ENCODE measurements at regions not wholly inside any gene's neighbourhood (a gene's known extent, or its start where the extent isn't known, plus 50 kb on each side); places are given as distances from the start of the nearest gene placed in this dataset.

DNA sequence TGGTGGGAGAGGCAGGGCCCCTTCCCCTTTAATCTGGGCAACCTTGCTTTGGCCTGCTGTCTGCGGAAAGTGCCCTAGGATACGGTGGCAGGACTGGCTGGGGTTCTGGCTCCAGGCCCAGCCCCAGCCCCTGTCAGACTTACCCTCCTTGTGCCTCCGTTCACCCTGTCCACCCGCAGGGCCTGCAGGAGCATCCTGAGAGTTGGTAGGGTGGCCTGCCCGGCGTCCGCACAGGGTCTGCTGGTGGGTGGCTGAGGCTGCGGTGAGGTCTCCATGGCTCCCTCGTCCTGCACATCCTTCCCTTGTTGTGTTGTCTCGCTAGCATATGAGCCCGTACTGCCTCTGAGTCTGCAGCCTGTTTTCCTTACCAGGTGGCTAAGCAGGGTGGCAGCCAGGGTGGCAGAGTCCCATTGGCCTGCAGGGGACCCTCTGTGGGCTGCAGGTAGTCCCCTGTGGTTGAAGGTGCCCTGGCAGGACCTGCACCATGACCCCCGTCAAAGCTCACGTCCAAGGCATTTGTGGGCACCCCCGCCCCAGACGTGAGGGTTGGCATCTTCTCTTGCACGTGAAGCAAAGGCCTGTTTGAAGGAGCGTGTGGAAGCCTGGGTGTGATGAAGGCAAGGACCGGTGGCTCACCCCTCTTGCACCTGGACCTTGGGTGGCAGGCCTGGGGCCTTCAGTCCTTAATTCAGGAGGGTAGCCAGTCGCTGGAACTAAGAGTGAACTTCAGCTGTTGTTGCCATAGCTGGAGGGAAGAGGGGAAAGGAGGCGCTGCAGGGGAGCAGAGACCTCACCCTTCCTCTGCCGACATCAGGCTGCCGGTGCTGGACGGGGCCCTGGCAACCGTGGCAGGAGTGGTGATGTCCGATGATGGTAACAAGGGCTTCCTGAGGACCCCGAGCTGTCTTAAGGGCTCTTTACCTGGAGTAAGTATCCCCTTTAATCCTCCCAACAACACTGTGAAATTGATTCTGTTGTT is 293.7 kb downstream of the SEC14L1 start:
- DNase-seq, result no peak

DNA sequence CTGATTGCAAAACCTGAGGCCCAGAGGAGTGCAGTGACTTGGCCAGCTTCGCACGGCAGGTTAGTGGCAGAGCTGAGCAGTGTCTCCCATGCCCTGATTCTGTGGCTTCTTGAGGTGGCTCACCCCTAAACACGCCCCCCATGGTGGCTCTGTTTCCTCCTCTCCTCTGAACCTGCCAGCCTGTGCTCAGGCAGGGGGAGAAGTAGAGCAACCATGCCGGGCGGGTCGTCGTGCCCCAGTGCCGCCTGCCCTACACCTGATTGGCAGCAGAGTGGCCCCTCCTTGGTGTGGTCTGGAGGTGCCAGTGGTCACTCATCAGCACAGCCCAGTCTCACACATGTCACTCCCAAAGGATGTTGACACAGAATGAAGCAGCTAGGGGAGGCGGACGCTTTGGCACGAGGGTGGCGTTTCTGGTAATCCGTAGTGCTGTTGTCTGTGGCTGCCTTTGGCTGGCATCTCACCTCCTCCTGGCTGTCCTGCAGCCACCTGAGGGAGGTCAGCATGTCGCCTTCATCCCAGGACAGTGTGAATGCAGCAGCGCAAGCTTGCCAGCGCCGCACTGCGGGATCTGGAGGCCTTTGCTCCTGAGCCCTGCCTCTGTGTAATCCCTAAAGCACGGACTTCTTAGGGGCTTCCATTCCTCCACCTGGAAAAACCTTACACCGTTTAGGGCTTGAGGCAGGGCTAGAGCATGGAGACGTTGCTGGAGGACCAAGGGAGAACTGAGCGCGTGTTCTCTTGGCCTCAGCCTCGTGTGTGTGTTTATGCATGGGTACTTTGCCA is 294.7 kb downstream of the SEC14L1 start:
- no peak for DNase-seq

DNA sequence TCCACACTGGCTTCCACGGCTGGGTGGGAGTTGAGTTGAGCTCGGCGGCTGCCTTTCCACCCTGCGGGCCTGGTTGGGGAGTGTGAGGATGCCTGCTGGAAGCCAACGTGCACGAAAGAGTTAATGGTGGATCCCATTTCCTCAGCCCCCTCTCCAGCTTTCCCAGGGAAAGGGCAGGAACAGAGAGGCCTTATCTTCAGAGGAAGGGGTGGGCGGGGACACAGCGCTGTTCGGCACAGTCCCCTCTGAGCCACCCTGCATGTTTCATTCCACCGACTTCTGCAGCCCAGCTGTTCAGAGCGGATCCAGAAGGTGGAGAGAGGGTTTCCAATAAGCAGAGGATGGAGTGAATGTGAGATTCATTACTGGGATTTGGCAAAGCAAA is 295.3 kb downstream of the SEC14L1 start:
- peak; percentile 48 for DNase-seq

DNA sequence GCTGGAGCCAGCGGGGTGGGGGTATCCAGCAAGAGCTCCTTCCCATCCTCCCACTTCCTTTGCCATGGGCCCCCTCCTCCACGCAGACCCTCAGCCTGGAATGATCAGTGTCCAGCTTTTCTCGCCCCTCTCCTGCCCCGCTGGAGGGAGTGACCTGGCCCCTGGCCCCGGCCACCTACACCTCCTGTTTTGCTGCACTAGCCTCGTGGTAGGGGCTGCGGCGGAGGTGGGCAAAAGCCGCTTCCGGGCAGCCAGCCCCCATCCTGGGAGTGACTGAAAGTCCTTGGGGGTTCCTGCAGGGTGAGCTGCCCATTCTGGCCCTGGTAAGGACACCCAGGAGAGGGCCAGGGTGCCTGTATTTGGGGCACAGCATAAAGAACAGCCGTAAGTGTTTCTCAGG is 295.7 kb downstream of the SEC14L1 start:
- DNase-seq, result no peak

DNA sequence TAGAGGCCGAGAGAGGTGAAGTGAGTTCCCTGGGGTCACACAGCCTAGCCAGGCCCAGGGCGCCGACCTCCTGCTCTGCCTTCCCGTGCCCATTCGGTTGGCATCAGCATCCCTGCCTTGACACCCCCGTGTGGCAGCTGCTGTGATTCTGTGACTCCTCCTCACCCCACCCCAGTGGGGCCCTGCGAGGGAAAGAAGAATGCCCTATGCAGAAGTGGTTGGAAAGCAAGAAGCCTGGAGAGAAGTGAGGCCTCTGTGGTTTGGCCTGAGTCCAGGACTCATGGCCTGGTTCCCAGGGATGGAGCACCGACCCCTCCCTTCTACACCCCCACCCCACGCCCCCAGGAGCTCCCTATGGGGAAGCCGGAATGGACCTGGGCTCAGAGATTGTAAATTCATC is 296.2 kb downstream of the SEC14L1 start:
- no peak for DNase-seq

DNA sequence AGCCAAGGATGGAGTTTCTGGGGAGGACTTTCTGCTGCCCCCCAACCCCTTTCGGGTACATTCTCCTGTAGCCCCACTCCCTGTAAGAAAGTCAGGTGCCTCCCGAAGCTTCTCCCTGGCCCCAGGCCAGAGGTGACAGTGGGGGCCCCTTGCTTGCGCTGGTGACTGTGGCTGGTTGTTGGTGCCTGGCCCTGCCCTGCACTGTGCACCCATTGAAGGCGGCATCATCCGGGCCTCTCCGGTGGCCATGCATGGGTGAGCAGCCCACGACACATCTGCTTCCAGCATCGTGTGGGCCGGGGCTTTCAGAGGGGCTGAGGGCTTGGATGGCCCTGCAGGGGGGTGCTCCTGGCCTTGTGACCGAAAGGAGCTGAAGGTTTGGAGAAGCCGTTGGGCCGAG is 297.0 kb downstream of the SEC14L1 start:
- DNase-seq, result no peak

DNA sequence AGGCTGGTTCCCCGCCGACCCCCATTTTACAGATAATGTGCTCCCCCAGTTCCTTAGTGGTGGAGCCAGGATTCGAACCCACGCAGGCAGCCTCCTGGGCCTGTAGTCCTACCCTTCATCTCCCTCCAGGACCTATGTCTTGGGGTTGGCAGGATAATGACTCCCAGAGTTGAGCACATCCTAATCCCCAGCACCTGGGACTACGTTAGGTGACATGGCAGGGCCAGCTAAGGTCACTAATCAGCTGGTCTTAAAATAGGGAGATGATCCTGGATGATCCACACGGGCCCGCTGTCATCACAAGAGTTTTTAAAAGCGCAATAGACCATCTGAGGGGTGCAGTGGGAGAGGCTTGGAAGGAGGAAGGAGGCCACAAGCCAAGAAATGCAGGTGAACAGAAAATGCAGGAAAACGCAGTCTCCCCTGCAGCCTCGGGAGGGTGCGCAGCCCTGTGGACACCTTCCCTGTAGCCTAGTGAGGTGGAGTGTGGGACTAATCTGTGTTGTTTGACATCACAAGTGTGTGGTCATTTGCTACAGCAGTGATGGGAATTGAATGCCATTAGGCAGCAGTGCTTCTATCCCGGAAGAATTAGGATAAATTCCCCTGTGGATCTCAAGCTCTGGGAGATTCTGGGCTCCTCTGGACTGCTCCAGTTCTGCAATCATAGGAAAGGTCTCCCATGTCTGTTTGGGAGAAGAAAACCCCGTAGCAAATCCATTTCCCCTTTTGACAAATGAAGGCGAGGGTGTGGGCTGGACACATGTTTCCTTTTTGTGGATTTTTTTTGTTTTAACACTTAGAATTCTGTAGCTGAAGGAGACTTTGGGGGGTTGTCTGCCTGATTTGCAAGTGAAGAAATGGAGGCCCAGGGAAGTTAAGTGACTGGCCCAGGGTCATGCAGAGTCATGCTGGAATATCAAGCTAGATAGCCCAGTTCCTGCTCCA is 297.7 kb downstream of the SEC14L1 start:
- no peak for DNase-seq

DNA sequence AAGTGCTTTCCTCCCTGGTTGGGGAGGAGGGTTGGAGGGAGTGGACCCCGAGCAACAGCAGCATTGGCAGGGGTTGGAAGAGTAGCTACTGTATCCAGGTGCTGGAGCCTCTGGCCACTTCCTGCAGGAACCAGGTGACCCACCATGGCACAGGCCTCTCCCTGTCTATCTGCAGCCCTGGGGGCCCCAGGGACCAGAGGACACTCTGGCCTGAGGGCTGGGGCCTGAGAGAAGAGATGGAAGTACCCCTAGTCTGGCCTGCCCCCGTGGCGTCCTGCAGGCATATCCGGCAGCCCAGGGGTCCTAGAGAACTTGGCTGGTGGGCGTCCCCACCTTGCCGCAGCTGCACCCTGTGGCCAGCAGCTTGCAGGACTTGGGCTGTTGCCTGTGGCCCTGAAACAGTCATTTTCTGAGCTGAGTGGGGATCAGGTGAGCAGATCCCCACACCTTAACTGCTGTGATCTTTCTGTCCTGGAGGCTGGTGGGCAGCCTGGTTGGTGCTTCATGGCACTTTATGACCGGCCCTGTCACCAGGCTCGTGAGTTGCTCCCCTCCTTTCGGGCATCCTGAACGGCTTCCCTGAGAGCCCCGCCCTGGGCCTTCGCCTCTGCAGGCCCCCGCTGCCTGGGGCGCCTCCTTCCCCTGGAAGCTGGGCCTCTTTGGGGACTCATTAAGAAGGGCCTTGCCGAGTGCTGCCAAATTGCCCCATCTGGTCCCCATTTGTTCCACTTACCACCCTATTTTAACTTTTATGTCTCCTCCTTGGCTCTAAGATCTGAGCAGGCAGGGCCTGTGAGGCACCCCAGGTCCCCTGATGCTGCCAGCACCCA is 298.6 kb downstream of the SEC14L1 start:
- no peak for DNase-seq

DNA sequence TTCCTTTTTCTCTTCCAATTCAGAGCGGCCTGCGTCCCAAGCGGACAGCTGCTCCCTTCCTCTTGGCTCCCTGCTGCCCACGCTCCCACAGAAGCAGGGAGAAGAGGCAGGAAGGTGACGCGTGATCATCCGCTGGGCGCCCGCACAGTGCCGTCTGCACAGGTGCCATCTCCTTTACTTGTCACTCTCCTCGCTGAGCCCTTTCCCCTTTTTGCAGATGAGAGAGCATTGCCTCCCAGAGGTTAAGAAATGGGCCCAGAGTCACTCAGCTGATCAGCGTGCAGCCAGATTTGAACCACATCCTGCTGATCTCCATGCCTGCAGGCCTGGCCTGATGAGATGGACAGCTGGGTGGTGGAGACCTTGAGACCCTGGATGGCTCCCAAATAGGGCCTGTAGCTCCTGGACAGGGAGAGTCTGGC is 299.8 kb downstream of the SEC14L1 start:
- DNase-seq, result no peak

DNA sequence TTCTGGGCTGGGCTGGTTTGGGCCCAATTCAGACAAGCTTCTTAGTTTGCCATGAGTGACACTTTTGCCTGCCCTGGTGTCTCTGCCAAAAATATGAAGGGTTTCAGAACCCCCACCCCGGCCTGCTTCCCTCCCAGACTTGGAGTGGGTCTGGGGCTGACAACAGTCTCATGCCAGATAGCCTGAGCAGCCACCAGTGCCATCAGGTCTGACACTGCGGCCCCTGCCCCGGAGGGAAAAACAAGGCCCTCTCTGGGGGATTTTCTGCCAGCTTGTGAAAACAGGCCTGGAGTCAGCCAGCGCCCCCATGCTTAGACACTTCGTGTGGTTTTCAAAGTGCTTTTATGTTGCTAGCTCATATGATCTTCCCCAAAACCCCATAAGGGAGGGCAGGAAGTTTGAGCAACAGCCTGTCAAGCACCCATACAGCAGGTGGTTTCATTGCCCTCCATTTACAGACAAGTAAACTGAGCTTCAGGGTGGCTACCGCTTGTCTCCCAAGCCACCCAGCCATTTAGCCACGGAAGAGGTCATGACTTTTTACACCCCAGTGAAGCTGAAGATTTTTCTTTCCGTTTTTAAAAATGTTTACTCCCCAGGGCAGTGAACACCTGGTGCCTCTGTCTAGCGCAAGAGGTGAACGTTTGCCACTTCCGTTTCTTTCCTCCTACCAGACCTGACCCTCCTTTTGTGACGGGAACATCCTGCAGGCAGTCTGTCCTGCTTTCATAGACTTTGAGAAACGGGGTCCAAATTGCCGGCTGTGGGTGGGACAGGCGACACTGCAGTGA is 300.6 kb downstream of the SEC14L1 start:
- DNase-seq, result no peak

DNA sequence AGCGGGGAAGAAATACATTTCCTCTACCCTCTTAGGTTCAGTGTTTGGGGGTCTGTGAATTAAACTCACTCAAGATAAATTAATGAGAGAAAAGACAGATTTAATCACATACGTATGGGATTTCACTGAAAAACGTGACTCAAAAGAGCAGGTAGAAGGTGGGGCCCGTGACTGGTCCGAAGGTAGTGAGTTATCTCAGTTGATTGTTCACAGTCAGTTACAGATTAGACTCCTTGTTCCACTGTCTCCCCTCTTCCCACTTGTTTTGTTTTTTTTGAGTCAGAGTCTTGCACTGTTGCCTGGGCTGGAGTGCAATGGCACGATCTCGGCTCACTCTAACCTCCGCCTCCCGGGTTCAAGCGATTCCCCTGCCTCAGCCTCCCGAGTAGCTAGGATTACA is 301.2 kb downstream of the SEC14L1 start:
- no peak for DNase-seq

DNA sequence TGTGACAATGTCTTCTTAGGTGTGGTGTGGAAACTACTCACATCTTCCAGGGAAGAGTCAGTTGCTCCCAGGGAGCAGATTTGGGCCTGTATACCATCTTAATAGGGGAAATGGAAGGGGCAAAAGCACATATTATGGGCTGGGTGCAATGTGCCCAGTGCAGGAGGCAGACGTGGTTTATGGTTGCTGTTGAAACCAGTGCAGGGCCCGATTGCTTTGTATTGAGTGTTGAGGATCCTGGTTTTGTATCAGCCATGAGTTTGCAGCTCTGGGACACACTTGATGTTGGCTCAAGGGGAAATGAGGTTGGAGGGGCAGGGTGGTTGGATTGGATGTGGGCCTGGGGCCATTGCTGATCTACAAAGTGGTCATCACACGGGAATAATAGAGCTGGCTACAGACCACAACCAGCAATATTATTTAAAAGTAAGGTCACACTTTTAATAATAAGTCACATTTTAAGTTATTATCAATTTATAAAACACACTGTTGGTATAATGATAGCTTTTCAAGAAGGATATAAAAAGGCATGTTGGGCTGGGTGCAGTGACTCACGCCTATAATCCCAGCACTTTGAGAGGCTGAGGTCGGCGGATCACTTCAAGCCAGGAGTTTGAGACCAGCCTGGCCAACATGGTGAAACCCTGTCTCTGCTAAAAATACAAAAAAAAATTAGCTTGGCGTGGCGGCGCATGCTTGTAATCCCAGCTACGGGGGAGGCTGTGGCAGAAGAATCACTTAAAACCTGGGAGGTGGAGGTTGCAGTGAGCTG is 302.4 kb downstream of the SEC14L1 start:
- DNase-seq, result no peak

DNA sequence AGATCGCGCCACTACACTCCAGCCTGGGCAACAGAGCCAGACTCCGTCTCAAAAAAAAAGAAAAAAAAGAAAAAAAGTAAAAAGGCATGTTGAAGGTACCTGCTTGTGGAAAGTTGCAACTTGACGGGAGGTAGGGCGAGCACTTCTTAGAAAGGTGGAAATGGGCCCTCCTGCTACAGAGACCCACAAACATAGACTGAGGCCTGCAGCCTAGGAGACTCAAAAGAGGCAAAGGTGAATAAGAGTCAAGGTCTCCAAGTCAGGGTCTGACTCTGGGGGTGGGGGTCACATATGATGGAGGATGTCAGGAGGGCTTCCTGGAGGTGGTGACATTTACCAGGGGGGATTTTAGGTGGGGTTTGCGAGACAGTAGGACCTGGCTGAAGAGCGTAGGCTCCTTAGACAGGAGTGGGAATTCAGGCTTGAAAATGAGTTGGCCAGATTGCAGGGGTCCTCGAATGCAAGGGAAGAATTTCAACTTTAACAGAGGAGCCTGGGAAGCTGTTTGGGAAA is 303.0 kb downstream of the SEC14L1 start:
- DNase-seq, result no peak

DNA sequence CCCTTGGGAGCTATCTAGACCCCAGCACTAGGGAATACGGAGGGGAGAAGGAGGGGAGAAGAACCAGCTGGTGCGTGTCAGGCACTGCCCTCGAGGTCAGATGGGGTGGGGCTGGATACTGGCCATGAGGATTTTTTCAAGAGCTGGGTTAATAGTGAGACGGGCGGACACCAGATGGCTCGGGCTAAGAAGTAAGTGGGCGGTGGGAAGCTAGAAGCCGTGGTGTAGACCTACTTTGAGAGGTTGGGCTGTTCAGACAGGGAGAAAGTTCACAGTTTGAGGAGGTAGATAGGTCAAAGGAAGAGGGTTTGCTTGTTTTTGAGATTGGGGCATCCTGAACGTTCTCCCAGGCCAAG is 303.8 kb downstream of the SEC14L1 start:
- DNase-seq, result no peak

DNA sequence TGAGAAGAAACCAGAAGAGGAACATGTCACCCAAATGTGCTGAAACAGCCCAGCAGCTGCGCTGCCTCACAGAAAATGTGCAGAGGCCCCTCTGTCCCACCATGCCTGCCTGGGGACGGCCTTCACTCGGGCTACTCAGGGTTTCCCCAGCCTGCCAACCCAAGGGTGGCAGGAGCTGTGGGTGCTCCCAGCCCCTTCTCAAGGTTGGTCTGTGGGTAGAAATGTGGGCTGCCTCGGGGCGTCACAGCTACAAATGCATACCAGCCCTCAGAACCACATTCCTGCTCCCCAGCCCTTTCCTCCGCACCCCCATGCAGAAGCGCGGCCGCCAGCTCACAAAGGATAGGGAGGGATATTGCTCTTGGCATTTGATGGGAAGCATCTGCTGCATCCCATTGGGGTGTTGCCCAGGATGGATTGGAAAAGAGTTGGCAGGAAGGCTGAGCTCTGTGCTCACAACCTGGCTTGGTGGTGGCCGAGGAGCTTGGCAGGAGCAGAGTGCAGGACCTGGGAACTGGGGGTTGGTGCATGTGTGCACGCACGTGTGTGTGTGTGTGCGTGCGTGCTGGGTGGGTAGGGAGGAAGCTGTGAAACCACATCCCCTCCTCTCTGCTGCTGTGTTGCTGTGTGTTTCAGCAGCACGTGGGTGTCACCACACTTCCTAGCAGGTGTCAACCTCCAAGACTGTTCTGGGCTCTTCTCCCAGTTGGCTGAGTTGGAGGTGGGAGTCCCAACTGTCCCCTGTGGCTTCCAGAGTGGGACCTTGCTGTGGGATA is 304.4 kb downstream of the SEC14L1 start:
- peak; percentile 43 for DNase-seq

DNA sequence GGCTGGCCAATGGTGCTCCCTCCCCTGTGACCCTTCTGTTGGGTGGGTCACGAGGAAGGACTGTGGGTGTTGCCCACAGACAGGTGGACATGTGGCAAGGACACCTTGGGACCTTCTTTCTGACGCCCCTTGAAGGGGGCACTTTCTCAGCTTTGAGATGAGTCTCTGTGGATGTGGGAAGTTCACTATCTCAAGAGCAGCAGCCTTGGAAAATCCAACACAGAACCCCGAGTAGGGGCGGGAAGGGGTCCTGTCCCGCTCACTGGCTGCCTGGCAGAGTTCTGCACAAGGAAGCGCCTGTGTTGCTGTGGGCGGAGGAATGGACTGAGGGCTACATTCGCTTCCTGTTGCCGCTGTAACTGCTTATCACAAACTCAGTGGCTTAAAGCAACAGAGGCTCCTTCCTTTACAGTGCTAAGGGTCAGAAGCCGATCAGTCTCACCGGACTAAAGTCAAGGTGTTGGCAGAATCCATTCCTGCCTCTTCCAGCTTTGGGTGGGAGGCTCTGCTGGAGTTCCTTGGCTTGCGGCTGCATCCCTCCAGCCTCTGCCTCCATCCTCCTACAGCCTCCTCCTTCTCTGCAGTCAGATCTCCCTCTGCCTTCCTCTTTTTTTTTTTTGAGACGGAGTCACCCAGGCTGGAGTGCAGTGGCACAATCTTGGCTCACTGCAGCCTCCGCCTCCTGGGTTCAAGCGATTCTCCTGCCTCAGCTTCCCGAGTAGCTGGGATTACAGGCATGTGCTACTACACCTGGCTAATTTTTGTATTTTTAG is 305.2 kb downstream of the SEC14L1 start:
- DNase-seq, result peak; percentile 77

DNA sequence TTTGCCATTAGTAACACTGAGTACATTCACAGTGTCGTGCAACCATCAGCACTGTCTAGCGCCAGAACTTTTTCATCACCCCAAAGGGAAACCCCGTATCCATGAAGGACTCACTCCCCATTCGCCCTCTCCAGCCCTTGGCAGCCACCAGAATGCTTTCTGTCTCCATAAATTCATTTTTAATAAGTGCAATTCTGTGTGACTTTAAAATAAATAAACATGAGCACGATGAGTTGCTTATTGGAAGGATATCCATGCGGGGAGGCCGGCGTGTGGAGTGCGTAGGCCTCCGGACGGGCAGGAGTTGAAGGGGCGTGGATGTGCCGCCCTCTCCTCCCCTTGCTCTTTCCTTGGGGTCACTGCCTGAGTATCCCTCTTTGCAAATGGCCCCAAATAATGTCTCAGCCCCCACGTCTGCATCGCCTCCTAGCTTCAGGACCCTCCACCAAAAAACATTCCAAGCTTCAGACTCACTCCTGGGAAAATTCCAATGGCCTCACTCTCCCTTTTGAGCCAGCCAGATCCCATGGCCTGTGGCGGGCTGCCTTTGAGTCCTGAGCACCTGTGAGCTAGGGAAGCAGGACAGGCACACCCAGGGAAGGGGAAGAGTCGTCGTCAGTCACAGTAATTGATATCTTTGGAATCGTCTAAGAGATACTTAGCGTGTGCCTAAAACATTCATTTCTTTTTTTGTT is 306.3 kb downstream of the SEC14L1 start:
- DNase-seq, result no peak
